Endothelial cell of hepatic sinusoid (primary cell): ENCODE measurements at regions not wholly inside any gene's neighbourhood (a gene's known extent, or its start where the extent isn't known, plus 50 kb on each side); places are given as distances from the start of the nearest gene placed in this dataset.
"Not testable (repeated sequence)": the region's sequence is repeated elsewhere in the genome, so short reads cannot be mapped to it uniquely, and the experiment has no call there.

Experiments
- in situ Hi-C: cut with HindIII; loops from 2 replicates; pipeline ENCODE4 v1.10.0; 2017; ENCODE audit warnings: low sequenced_read_pairs

DNA sequence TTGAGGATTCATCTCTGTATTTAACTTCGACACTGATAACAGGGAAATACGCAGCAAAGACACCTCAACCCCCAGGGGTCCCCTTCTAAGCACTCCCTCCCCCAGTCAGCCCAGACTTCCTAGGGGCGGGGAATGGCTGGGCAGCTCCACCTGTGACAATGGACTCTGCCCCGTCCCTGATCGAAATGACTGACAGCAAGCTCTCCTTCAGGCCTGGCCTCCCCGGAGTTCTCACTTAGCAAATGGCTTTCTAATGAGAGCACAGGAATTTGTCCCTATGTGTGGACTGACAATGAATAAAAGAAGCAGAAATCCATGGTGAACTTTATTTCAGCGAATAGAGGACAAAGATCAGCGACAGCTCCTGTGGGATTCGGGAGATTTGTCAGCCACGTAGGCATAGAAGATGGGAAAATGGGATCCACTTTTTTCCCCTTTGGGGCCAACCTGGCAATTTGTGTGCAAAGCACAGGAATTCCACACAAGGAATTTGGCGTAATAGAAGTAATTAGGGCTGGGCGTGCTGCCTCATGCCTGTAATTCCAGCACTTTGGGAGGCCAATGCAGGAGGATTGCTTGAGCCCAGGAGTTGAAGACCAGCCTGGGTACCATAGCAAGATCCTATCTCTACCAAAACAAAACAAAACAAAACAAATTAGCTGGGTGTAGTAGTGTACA lies 63.8 kb downstream of the TNFAIP2 start:
- in situ Hi-C loops, result no loop called here

DNA sequence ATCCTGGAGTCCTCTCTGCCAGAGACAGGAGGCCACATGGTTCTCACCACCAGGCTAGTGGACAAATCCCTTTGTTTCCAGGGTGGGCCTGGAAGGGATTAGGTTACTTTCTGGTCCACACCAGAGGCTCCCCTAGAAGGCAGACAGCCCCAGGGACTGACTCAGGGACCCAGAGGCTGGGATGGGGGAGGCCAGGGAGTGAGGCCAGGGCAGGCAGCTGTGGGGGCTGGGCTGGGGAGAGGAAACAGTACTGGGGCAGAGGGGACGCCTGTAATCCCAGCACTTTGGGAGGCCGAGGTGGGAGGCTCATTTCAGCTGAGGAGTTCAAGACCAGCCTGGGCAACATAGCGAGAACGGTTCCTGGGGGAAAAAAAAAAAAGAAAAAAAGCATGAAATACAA lies 64.7 kb downstream of the TNFAIP2 start:
- in situ Hi-C loops, result no loop called here

DNA sequence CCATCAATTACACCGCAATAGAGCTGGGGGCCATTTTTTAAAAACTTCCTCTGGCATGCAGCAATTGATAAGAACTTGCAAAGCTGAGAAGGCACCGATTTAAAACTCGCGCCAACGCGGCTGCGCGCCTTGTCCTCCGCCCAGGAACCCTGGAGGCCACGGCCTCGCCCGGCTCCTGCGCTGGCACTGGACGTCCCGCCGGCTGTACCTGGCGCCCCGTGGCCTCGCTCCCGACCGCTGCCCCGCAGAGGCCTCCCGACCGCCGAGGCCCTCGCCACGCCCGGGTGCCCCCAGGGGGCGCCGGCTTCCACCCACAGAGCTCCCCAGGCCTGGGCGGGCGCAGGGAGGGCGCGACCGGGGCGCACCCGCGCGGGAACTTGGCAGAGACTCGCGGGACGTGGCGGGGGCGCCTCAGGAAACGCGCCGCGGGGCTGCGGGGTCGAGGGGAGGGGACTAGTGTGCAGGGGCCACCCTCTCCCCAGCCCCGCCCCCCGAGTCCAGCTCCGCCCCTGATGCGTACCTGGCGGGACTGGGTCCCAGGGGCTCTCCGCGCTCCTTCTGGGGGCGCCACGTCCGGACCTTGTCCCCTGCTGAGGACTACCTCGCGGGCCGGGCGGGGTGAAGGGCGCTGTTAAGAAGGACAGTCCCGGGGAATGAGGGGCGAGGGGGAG lies 65.7 kb downstream of the TNFAIP2 start:
- in situ Hi-C loops, result no loop called here

DNA sequence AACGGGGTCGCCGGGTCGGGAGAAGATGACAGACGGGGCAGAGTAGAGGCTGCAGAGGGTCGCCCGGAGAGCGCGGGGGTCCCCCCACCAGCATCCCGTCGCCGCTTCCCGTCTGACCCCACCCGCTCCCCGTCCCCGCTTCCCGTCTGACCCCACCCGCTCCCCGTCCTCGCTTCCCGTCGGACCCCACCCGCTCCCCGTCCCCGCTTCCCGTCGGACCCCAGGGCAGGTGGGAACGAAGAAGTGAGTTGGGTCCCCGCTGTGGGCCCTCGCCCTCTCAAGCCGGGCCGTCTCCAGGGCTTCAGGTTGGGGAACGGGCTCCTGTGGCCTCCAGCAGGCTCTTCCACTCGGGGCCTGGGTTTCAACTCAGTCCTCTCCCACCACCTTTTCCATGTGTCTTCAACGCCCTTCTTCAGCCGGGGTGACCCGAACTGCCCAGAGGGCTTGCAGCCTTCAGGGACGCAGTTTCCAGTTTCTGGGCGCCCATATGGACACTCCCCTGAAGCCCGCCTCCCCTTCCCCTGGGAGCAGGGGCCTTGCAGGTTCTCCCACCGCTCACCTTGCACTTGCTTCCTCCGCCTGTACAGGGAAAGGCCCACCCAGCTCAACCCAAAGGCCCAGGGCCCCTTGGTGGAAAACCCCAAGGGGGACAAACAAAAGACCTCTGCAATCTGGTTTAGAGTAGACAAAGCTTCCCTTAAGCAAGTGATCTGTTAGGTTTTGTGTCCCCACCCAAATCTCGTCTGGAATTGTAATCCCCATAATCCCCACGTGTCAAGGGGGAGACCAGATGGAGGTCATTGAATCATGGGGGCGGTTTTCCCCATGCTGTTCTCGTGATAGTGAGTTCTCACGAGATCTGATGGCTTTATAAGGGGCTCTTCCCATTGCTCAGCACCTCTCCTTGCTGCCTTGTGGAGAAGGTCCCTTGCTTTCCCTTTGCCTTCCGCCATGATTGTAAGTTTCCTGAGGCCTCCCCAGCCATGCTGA lies 66.5 kb downstream of the TNFAIP2 start:
- in situ Hi-C loops, result no loop called here

DNA sequence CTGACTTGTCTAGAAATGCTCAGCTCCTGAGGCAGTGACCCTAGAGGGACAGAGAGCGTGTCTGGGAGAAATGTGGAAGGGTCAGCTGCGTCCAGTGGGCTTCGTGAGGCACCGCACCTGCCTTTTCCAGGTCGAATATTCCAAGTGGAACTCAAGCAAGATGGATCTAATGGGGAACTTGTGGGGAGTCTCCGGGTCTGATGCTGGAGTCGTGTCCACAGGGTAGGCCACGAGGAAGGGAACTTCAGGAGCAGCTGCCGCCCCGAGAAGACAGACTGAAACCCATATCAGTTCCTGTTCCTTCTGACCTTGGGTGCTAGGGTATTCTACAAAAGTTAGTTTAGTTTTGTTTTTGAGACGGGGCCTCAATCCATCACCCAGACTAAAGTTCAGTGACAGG lies 67.5 kb downstream of the TNFAIP2 start:
- in situ Hi-C loops, result no loop called here

DNA sequence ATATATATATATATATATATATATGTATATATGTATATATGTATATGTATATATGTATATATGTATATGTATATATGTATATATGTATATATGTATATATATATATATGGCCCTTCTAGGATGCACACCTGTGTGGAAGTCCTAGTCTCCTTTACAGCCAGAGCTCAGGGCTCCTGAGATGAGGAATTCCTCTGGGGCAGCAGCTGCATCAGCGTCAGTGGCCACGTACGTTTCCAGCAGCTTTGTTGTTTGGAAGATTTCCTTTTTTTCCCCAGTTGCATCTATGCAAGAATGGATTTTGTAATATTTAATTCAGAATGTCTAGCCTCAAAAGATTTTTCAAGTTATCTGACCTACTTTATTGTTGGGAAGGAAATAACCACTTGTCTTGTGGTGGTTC lies 68.6 kb downstream of the TNFAIP2 start:
- in situ Hi-C loops, result no loop called here

DNA sequence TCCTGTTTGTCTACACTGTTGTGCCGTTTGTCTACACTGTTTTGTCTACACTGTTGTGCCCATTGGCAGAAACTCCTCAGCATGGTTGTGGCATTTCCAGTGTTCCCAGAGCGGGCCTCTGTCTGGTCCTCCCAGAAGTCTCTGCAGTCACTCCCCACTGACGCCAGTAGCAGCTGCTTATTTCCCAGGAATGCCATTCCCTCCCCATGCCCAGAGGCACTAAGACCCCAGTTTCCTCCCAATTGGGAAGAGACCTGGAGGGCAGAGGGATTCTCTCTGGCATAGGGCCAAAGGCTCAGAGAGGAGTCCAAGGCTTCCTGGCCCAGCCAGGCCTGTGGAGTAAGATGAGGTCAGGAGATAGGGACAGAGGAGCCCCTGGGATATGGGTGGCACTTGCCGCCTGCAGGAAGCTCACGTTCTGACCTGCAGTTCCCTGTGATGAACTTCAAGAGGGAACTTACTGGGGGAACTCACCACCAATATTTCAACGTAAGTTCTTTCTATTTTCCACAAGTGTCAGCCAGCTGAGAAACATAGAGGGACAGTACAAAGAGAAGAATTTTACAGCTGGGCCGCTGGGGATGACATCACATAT lies 69.1 kb downstream of the TNFAIP2 start:
- in situ Hi-C loops, result no loop called here

DNA sequence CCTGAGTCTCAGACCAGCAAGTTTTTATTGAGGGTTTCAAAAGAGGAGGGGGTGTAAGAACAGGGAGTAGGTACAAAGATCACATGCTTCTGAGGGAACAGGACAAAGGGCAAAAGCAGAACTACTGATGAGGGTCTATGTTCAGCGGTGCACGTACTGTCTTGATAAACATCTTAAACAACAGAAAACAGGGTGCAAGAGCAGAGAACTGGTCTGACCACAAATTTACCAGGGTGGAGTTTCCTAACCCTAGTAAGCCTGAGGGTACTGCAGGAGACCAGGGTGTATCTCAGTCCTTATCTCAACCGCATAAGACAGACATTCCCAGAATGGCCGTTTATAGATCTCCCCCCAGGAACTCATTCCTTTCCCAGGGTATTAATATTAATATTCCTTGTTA lies 69.6 kb downstream of the TNFAIP2 start:
- in situ Hi-C loops, result not testable (repeated sequence)

DNA sequence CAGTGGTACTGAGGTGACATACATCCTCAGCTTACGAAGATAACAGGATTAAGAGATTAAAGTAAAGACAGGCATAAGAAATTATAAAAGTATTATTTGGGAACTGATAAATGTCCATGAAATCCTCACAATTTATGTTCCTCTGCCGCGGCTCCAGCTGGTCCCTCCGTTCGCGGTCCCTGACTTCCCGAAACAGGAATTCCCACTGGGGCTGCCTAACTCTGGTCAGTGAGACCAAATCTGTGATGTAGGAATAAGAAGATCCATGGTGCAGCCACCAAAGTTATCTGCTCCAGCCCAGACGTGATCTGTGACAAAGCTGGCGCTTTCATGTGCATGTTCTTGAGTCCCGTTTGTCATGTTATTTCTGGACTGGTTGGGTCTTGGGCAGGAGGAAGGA lies 70.2 kb downstream of the TNFAIP2 start:
- in situ Hi-C loops, result not testable (repeated sequence)

DNA sequence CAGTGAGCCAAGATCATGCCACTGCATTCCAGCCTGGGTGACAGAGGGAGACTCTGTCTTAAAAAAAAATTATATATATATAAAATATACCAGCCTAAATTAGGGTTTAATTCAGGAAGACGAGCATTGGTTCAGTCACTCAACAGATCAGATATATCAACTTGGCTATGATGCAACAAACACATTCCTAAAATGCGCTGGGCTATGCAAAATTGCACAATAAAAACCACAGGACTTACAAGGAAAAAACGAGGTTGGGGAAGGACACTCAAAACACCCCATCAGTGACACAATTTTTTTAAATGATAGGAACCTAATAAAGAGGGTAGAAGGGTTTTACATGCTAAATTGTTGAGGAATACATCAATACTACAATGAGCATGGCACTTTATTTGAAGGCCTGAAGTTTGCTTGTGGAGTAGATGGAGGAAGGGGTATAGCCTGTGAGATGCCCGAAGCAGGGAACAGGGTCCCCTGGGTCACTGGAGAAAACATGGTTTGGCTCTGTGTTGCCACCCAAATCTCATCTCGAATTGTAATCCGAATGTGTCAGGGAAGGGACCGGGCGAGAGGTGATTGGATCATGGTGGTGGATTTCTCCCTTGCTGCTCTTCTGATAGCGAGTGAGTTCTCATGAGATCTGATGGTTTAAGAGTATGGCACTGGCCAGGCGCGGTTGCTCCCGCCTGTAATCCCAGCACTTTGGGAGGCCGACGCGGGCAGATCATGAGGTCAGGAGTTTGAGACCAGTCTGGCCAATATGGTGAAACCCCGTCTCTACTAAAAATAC lies 71.2 kb downstream of the TNFAIP2 start:
- in situ Hi-C loops, result no loop called here

DNA sequence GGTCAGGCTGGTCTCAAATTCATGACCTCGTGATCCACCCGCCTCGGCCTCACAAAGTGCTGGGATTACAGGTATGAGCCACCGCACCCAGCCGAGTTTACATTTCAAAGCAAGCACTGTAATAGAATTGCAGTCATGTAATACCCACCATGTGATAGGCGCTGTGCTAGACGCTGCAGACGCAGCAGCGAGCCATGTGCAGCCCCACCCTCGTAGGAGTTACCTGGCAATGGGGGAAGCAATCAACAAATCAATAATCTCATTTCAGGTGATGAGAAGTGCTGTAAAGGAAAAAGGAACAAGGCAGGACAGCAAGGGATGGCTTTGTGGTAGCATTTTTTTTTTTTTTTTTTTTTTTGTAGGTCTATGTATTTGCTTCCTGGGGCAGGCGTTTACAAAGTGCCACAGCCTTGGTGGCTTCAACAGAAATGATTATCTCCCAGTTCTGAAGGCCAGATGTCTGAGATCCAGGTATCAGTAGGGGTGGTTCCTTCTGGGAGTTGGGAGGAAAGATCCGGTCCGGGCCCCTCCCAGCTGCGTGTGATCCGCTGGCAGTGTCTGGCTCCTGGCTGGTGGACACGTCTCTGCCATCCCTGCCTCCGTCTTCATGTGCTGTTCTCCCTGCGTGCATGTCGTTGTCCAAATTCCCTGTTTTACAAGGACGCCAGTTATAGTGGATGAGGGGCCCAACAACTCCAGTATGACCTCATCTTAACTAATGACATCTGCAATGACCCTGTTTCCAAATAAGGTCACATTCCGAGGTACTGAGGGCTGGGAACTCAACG lies 72.8 kb downstream of the TNFAIP2 start:
- in situ Hi-C loops, result no loop called here

DNA sequence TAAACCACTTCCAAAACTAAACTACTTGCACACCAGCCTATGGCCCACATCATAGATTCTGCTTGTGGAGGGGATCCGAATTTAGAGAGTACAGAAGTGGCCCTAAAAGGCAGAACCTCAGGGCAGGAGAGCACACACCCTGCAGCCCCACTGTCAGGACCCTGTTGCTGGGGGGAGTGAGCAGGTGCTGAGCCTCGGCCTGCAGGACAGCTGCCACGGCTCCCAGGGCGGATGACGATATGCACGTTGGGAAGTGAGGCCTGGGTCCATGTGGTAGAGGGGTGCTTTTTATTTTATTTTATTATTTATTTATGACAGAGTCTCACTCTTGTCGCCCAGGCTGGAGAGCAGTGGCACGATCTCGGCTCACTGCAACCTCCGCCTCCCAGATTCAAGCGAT lies 73.5 kb downstream of the TNFAIP2 start:
- in situ Hi-C loops, result no loop called here

DNA sequence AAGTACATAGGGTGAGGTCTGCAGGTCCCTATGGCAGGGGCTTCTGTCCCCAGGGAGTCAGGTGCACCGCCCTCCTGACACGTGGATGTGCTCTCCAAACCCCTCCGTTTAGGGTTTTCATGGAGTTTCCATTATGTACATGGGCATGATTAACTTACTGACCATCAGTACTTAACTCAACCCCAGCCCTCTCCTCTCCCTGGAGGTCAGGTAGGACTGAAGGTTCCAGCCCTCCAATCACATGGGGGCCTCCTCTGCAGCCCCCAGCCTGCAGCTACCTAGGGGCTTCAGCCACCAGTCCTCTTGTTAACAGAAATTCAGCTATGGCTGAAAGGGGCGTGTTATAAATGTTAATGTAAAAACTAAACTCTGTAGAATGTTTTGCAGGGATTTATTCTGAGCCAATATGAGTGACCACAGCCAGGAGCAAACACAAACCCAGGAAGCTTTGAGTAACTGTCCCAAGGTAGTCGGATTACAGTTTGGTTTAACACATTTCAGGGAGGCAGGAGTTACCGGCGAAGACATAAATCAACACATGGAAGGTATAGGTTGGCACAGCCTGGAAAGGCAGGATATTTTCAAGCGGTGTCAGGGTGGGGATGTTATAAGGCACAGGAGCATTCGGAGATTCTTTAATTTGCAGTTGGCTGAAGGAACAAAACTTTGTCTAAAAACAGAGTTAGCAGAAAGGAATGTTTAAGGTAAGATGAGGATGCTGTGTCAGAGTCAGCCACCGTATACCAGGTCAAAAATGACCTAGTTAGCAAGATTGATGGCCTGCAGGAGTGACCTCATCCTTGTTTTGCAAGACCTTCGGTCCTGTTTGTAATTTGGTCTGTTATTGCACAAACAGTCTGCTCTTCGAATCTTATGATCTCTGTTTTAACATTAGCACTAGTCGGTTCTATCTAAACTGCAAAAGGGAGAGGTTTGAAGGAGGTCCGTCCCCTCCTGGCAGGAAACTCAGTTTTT lies 75.2 kb downstream of the TNFAIP2 start:
- in situ Hi-C loops, result no loop called here

DNA sequence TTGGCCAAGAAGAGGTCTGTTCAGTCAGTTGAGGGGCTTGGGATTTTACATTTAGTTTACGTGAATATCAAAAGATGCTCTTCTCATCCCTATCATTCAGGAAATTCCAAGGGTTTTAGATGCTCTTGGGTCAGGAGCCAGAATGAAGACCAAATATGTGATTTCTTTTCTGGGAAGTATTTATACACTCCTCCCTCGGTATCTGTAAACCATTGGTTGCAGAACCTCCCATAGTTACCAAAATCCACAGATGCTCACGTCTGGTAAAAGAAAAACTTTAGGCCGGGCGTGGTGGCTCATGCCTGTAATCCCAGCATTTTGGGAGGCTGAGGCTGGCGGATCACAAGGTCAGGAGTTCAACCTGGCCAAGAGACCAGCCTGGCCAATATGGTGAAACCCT lies 75.9 kb downstream of the TNFAIP2 start:
- in situ Hi-C loops, result no loop called here

DNA sequence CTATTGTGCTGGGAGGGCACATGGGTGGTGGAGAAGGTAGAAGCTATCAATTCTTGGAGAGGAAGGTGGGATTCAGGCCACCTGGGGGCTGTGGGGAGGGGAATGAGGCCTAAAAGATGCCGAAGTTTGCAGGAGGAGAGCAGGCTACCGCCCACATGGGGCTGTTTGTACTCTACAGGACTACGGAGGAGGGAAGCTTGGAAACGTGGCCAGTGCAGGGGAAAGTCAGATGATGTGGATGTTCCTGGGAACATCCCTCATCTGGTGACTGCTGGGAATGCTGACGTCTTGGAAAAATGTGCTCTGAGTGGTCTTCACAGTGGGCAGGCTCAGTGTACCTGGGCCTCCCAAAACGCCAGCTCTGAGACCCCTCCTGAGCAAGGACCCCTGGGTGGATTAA lies 78.5 kb downstream of the TNFAIP2 start:
- in situ Hi-C loops, result loop anchor here (5.0 kb wide), 1 partner anchor 54 kb away; no protein-coding TSS in a partner anchor

DNA sequence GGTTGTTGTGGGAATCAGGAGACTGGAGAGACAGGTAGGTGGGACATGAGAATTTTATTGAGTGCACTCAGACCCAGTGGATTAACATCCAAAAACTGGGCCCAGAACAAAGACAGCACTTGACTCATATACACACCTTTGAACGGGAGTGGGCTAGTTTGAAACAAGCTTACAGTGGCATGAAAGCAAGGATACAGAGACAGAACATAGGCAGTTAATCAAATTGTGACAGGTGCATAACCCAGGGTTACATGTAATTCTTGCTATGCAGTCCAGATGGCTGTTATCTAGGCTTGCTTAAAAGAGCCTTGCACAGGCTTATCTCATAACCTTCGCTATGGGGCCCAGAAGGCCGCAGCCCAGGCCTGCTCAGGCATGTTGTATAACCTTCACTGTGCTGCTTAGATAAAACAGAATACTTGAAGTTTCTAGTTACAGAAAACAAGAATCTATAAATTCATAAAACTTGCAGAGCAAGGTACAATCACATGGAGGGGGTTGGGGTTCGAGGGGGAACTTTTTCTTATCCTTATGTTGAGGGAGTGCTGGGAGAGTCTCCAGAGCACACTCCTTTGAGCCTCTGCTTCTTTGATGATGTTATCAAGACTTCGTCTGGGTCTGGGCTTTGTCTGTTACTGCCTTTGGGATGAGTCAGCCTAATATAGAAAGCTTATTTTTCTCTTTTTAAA lies 81.7 kb downstream of the TNFAIP2 start:
- in situ Hi-C loops, result loop anchor here (5.0 kb wide), 1 partner anchor 58 kb away; no protein-coding TSS in a partner anchor

DNA sequence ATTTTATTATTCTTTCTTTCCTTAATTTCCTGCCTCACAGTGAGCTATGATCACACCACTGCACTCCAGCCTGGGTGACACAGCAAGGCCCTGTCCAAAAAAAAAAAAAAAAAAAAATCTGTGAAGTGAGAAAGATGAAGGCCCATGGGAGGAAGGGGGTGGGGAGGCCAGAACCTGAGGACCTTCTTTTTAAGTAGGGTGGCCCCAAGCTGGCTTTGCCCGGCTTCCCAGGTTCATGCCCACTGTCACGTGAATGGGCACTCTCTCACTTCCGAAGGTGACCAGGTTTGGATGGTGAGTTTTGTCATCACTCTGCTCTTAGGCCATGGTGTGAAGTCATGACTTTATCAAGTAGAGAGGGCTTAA lies 82.3 kb downstream of the TNFAIP2 start:
- in situ Hi-C loops, result no loop called here

DNA sequence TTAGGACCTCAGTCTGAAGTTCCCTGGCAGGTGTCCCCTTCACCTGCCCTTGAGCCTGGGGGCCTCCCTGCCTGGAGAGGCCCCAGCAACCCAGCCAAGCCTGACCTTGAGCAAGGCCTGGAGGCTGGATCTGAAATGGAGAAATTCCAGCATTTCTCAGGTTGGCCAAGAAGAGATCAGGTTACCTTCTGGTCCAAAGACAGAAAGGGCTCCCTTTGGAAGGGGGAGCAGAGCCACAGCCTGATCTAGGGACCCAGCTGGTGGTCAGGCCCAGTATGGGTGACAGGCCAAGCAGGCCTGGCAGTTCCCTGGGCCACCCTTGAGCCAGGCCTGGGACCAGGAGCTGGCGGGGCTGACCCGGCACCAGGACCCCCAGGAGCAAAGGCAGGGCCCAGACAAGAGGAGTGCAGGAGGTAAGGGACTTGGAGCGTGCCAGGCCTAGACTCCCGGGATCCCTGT lies 82.8 kb downstream of the TNFAIP2 start:
- in situ Hi-C loops, result no loop called here
